Nephron (organoid): ENCODE measurements at regions not wholly inside any gene's neighbourhood (a gene's known extent, or its start where the extent isn't known, plus 50 kb on each side); places are given as distances from the start of the nearest gene placed in this dataset.
"Not testable (repeated sequence)": the region's sequence is repeated elsewhere in the genome, so short reads cannot be mapped to it uniquely, and the experiment has no call there.

Source experiments
- H3K27ac Mint-ChIP-seq, 3 experiments: 2 replicates each; pipeline ENCODE4 v1.8.0; 2020; ENCODE audit warnings: mixed read lengths in 3 of 3, mild to moderate bottlenecking in 2 of 3, moderate library complexity in 1 of 3
- H3K27me3 Mint-ChIP-seq: 2 replicates; pipeline ENCODE4 v1.8.0; 2021; ENCODE audit warnings: low read depth, mild to moderate bottlenecking, moderate library complexity, mixed read lengths
- H3K36me3 Mint-ChIP-seq: 2 replicates; pipeline ENCODE4 v1.8.0; 2020; ENCODE audit warnings: low read depth, mixed read lengths
- H3K4me1 Mint-ChIP-seq: 2 replicates; pipeline ENCODE4 v1.8.0; 2020; ENCODE audit warnings: mixed read lengths
- H3K4me3 Mint-ChIP-seq, 3 experiments: 2 replicates each; pipeline ENCODE4 v1.8.0; 2020; ENCODE audit warnings: mild to moderate bottlenecking in 3 of 3, mixed read lengths in 3 of 3, moderate library complexity in 2 of 3
- H3K9me3 Mint-ChIP-seq: 2 replicates; pipeline ENCODE4 v1.8.0; 2020; ENCODE audit warnings: mixed read lengths
- TF ChIP-seq, protein P1 (sequence below), 3 experiments: fragments of 200-600 bp; sonication (generic); IDR thresholded peaks; one replicate each; pipeline ENCODE4 v1.5.0; 2021; ENCODE audit warnings: antibody characterized with exemption in 3 of 3; ENCODE audit not compliant: unreplicated experiment in 3 of 3

DNA sequence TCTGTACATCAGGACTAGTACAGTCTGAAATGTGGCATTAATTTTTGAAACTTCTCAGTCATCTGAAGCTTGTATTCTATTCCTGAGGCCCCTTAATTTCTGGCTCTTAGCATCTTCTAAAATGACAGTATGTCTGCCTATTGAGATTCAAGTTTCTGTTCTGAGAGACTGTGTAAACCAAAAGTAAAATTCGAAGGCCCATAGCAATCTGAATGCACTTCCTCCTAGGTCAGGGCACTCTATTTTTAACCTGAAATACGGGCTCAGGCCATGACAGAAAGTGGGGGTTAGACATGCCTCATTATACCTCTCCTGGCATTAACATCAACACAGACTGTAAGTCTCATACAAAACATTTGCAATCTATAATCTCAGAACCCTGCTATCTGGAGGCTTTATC is 584.4 kb downstream of the KLHL4 start:
- no peak overlapping the region for H3K4me3 Mint-ChIP-seq
- H3K27ac Mint-ChIP-seq: no peak overlapping the region
- TF ChIP-seq, protein P1, sequence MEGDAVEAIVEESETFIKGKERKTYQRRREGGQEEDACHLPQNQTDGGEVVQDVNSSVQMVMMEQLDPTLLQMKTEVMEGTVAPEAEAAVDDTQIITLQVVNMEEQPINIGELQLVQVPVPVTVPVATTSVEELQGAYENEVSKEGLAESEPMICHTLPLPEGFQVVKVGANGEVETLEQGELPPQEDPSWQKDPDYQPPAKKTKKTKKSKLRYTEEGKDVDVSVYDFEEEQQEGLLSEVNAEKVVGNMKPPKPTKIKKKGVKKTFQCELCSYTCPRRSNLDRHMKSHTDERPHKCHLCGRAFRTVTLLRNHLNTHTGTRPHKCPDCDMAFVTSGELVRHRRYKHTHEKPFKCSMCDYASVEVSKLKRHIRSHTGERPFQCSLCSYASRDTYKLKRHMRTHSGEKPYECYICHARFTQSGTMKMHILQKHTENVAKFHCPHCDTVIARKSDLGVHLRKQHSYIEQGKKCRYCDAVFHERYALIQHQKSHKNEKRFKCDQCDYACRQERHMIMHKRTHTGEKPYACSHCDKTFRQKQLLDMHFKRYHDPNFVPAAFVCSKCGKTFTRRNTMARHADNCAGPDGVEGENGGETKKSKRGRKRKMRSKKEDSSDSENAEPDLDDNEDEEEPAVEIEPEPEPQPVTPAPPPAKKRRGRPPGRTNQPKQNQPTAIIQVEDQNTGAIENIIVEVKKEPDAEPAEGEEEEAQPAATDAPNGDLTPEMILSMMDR (IDR thresholded peaks at IDR 0.05; ENCODE audit: unreplicated experiment in 3 of 3): no peak
- H3K36me3 Mint-ChIP-seq: no peaks in the 10 kb centered on the region
- no peaks in the 10 kb centered on the region for H3K9me3 Mint-ChIP-seq
- H3K27me3 Mint-ChIP-seq: no peaks in the 10 kb centered on the region
- H3K4me1 Mint-ChIP-seq: no peaks in the 10 kb centered on the region

DNA sequence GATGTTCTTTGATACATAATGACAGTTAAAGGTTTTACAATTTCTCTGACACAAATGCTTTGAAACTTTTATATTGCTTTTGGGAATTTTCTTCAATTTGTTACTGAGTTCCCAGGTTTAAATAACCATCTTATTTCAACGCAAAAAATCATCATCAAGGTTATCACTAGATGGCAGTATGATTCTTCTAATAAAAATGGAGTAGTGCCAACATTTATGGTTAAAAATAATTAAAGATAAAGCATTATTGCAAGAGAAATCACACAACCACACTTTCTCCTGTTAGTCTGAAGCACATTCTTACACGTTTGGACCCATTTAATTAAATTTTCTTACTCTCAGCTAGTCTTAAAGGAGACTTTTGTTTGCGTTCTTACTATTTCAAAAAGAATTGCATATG is 611.3 kb upstream of the CPXCR1 start:
- Mint-ChIP-seq H3K9me3 (no peaks in the 10 kb centered on the region), H3K27ac (no peak overlapping the region), H3K4me3 (no peak overlapping the region), H3K36me3 (no peaks in the 10 kb centered on the region), H3K27me3 (no peaks in the 10 kb centered on the region), H3K4me1 (no peaks in the 10 kb centered on the region)
- TF ChIP-seq, protein P1 (IDR thresholded peaks at IDR 0.05; ENCODE audit: unreplicated experiment in 3 of 3): peak in 2 of 3 experiments; percentile 31 to 58

DNA sequence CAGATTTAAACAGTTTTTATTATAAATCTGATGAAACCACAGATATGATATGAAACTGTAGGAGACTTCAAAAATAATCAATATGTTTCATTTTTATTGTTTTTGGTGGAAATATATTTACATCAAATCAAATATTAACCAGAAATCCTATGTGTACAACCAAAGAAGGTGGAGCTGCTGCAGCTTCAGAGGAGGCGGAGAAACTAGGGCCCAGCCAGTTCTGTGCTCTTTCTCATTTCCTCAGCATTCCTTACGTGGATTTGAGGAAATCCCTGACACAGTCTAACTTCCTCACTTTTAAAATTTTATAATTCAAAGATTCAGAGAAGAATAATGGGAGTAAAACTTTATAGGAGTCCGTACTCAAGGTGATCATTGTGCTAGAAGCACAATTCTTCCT is 610.7 kb upstream of the CPXCR1 start:
- H3K36me3 Mint-ChIP-seq: no peaks in the 10 kb centered on the region
- H3K9me3 Mint-ChIP-seq: no peaks in the 10 kb centered on the region
- no peaks in the 10 kb centered on the region for H3K4me1 Mint-ChIP-seq
- no peak overlapping the region for H3K27ac Mint-ChIP-seq
- H3K4me3 Mint-ChIP-seq: no peak overlapping the region
- TF ChIP-seq, protein P1 (IDR thresholded peaks at IDR 0.05; ENCODE audit: unreplicated experiment in 3 of 3): no peak
- no peaks in the 10 kb centered on the region for H3K27me3 Mint-ChIP-seq

DNA sequence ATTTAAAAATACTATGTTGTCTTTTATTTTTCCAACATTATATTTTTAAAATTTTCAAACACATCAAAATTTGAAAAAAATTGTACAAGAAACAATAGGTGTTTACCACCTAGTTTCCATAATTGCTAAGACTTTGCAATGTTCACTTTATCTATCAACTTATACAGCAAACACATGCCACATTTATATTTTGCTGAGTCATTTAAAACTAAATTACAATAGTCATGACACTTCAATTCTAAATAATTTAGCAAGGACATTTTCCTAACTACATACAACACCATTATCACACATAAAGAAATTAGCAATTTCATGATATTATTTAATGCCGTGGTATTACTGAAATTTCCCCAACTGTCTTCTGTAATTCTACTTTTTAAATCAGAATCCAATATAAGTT is 600.4 kb upstream of the CPXCR1 start:
- TF ChIP-seq, protein P1 (IDR thresholded peaks at IDR 0.05; ENCODE audit: unreplicated experiment in 3 of 3): no peak
- no peak overlapping the region for H3K27ac Mint-ChIP-seq
- H3K27me3 Mint-ChIP-seq: no peaks in the 10 kb centered on the region
- no peaks in the 10 kb centered on the region for H3K4me1 Mint-ChIP-seq
- no peaks in the 10 kb centered on the region for H3K9me3 Mint-ChIP-seq
- no peak overlapping the region for H3K4me3 Mint-ChIP-seq
- no peaks in the 10 kb centered on the region for H3K36me3 Mint-ChIP-seq

DNA sequence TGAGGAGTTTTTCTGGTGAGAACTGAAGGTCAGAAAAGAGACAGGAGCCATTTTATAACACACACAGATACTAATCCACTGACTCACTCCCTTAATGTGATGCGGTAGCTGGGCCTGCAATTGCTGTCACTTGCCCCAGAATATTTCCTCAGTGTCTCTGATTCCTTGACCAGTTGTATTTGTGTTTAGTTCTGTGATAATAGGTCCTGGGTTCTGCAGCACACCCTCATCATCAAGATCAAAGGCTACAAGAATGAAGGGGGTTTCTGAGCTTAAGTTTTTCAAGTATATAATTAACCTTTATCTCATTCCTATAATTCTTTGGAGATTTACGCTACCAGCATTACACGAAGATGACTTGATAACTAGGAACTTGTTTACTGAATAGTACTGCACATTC is 576.5 kb upstream of the CPXCR1 start:
- no peaks in the 10 kb centered on the region for H3K4me1 Mint-ChIP-seq
- H3K4me3 Mint-ChIP-seq: no peak overlapping the region
- H3K27ac Mint-ChIP-seq: no peak overlapping the region
- TF ChIP-seq, protein P1 (IDR thresholded peaks at IDR 0.05; ENCODE audit: unreplicated experiment in 3 of 3): no peak
- no peaks in the 10 kb centered on the region for H3K36me3 Mint-ChIP-seq
- peaks cover 3% of the 10 kb centered on the region for H3K9me3 Mint-ChIP-seq
- no peaks in the 10 kb centered on the region for H3K27me3 Mint-ChIP-seq

DNA sequence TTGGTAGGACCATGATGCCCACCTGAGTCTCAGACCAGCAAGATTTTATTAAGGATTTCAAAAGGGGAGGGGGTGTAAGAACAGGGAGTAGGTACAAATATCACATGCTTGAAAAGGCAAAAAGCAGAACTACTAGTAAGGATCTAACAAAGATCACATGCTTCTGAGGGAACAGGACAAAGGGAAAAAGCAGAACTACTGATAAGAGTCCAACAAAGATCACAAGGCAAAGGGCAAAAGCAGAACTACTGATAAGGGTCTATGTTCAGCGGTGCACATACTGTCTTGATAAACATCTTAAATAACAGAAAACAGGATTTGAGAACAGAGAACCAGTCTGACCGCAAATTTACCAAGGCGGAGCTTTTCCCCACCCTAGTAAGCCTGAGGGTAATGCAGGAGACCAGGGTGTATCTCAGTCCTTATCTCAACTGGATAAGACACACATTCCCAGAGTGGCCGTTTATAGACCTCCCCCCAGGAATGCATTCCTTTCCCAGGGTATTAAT is 573.0 kb upstream of the CPXCR1 start:
- H3K4me3 Mint-ChIP-seq, H3K36me3 Mint-ChIP-seq, H3K27me3 Mint-ChIP-seq, H3K9me3 Mint-ChIP-seq, H3K4me1 Mint-ChIP-seq, H3K27ac Mint-ChIP-seq: not testable (repeated sequence)
